ENCODE measurements at regions not wholly inside any gene's neighbourhood (a gene's known extent, or its start where the extent isn't known, plus 50 kb on each side); places are given as distances from the start of the nearest gene placed in this dataset.

GRCh38 chr4:30610361-30610760 lies 109.8 kb upstream of the PCDH7 start:
- DNase-seq (no peak), ATAC-seq (no peak)
- no peak overlapping the region for H3K27ac ChIP-seq
- no peak overlapping the region for H3K4me3 ChIP-seq
- TF ChIP-seq CTCF (IDR thresholded peaks at IDR 0.05), result no peak
- no peaks in the 10 kb centered on the region for H3K36me3 ChIP-seq
- no peaks in the 10 kb centered on the region for H3K27me3 ChIP-seq (ENCODE audit: low read depth)
- H3K4me1 ChIP-seq, result no peaks in the 10 kb centered on the region
- no peaks in the 10 kb centered on the region for H3K9me3 ChIP-seq
- intact Hi-C loops (cut with DNase I), result no loop called here

GRCh38 chr4:30614771-30615170 lies 105.4 kb upstream of the PCDH7 start:
- no peak overlapping the region for H3K4me3 ChIP-seq
- ATAC-seq, result no peak
- H3K27ac ChIP-seq, result no peak overlapping the region
- H3K36me3 ChIP-seq, result no peaks in the 10 kb centered on the region
- H3K9me3 ChIP-seq, result no peaks in the 10 kb centered on the region
- H3K27me3 ChIP-seq (ENCODE audit: low read depth), result no peaks in the 10 kb centered on the region
- no peak for DNase-seq
- TF ChIP-seq CTCF (IDR thresholded peaks at IDR 0.05), result no peak
- H3K4me1 ChIP-seq, result no peaks in the 10 kb centered on the region
- intact Hi-C loops (cut with DNase I), result no loop called here

GRCh38 chr4:30616942-30617646 lies 103.1 kb upstream of the PCDH7 start:
- no peaks in the 10 kb centered on the region for H3K4me1 ChIP-seq
- H3K4me3 ChIP-seq, result no peak overlapping the region
- DNase-seq (no peak), ATAC-seq (no peak)
- H3K36me3 ChIP-seq, result no peaks in the 10 kb centered on the region
- intact Hi-C loops (cut with DNase I), result no loop called here
- no peaks in the 10 kb centered on the region for H3K27me3 ChIP-seq (ENCODE audit: low read depth)
- TF ChIP-seq CTCF (IDR thresholded peaks at IDR 0.05), result no peak
- H3K9me3 ChIP-seq, result no peaks in the 10 kb centered on the region
- no peak overlapping the region for H3K27ac ChIP-seq

- ATAC-seq (no peak), DNase-seq (no peak)
- H3K9me3 ChIP-seq, result no peaks in the 10 kb centered on the region
- no peak for TF ChIP-seq CTCF (IDR thresholded peaks at IDR 0.05)
- no peaks in the 10 kb centered on the region for H3K36me3 ChIP-seq
- H3K4me3 ChIP-seq, result no peak overlapping the region
- intact Hi-C loops (cut with DNase I), result no loop called here
- no peaks in the 10 kb centered on the region for H3K27me3 ChIP-seq (ENCODE audit: low read depth)
- H3K27ac ChIP-seq, result no peak overlapping the region
- no peaks in the 10 kb centered on the region for H3K4me1 ChIP-seq
Observed at GRCh38 chr4:30617836-30618235, 102.3 kb upstream of the PCDH7 start.

- no peak overlapping the region for H3K27ac ChIP-seq
- H3K36me3 ChIP-seq, result no peaks in the 10 kb centered on the region
- no peak overlapping the region for H3K4me3 ChIP-seq
- H3K4me1 ChIP-seq, result no peaks in the 10 kb centered on the region
- no peak for DNase-seq
- no peak for ATAC-seq
- no peak for TF ChIP-seq CTCF (IDR thresholded peaks at IDR 0.05)
- intact Hi-C loops (cut with DNase I), result no loop called here
- H3K27me3 ChIP-seq (ENCODE audit: low read depth), result no peaks in the 10 kb centered on the region
- H3K9me3 ChIP-seq, result no peaks in the 10 kb centered on the region
Observed at GRCh38 chr4:30619679-30620078, 100.5 kb upstream of the PCDH7 start.

Data from lower lobe of right lung (tissue), 2 donors.